Epithelial cell of esophagus (primary cell): ENCODE measurements at regions not wholly inside any gene's neighbourhood (a gene's known extent, or its start where the extent isn't known, plus 50 kb on each side); places are given as distances from the start of the nearest gene placed in this dataset.
"Not testable (repeated sequence)": the region's sequence is repeated elsewhere in the genome, so short reads cannot be mapped to it uniquely, and the experiment has no call there.

ENCODE experiments used
- DNase-seq: peaks from one replicate; pipeline ENCODE4 v3.0.0; 2010; ENCODE audit warnings: low read depth
- H3K4me3 ChIP-seq: 2 replicates; pipeline ENCODE4 v1.5.1; 2011; ENCODE audit warnings: mild to moderate bottlenecking, low read length, control low read depth
- CTCF ChIP-seq: IDR thresholded peaks from 2 replicates; pipeline ENCODE4 v1.5.1; 2011; ENCODE audit warnings: low read depth, mild to moderate bottlenecking, low read length, control low read depth, inconsistent platforms; ENCODE audit not compliant: insufficient read depth; ENCODE audit errors: missing control alignments

- TF ChIP-seq CTCF = no peak
- no peak overlapping the region for H3K4me3 ChIP-seq
- no peak for DNase-seq
Observed at GRCh38 chr11:96567176-96567575, 177.4 kb downstream of the JRKL start.

GRCh38 chr11:96567667-96568066 lies 177.9 kb downstream of the JRKL start:
- TF ChIP-seq CTCF = no peak
- no peak overlapping the region for H3K4me3 ChIP-seq
- no peak for DNase-seq

GRCh38 chr11:96576383-96576782 lies 186.6 kb downstream of the JRKL start:
- no peak for TF ChIP-seq CTCF
- H3K4me3 ChIP-seq = no peak overlapping the region

GRCh38 chr11:96578379-96578778 lies 188.6 kb downstream of the JRKL start:
- H3K4me3 ChIP-seq = no peak overlapping the region
- no peak for DNase-seq
- no peak for TF ChIP-seq CTCF

More at GRCh38 chr11:96576383-96576782, 186.6 kb downstream of the JRKL start:
- no peak for DNase-seq

GRCh38 chr11:96579656-96580055 lies 189.8 kb downstream of the JRKL start:
- H3K4me3 ChIP-seq = no peak overlapping the region
- no peak for DNase-seq
- TF ChIP-seq CTCF = no peak

GRCh38 chr11:96580476-96581040 lies 190.7 kb downstream of the JRKL start:
- H3K4me3 ChIP-seq = no peak overlapping the region
- DNase-seq = no peak
- no peak for TF ChIP-seq CTCF

GRCh38 chr11:96585944-96586880 lies 196.4 kb downstream of the JRKL start:
- not testable (repeated sequence) for H3K4me3 ChIP-seq
- DNase-seq = peak; percentile 7

GRCh38 chr11:96588793-96589192 lies 199.0 kb downstream of the JRKL start:
- H3K4me3 ChIP-seq, DNase-seq: not testable (repeated sequence)
